ENCODE measurements at regions not wholly inside any gene's neighbourhood (a gene's known extent, or its start where the extent isn't known, plus 50 kb on each side); places are given as distances from the start of the nearest gene placed in this dataset.

- H3K27me3 ChIP-seq, result no peaks in the 10 kb centered on the region
- intact Hi-C loops (cut with DNase I), result loop anchor here (10.0 kb wide), 1 partner anchor 56 kb away; no protein-coding TSS in a partner anchor
- H3K9ac ChIP-seq (ENCODE audit: low read depth in 2 of 2, low read length in 2 of 2), result no peak overlapping the region
- no peak overlapping the region for H3K27ac ChIP-seq
- H3K4me1 ChIP-seq, result no peaks in the 10 kb centered on the region
- H3K9me3 ChIP-seq, result no peaks in the 10 kb centered on the region
- no peaks in the 10 kb centered on the region for H3K36me3 ChIP-seq
- DNase-seq, result no peak
- H3K4me3 ChIP-seq, result no peak overlapping the region
- no peak for TF ChIP-seq CTCF (IDR thresholded peaks at IDR 0.05)
Measured at GRCh38 chr18:60200558-60200957, 172.0 kb downstream of the MC4R start.

GRCh38 chr18:60199505-60199904 is 173.1 kb downstream of the MC4R start:
- intact Hi-C loops (cut with DNase I), result no loop called here
- Histone ChIP-seq H3K36me3 (no peaks in the 10 kb centered on the region), H3K27me3 (no peaks in the 10 kb centered on the region), H3K4me1 (no peaks in the 10 kb centered on the region), H3K9me3 (no peaks in the 10 kb centered on the region), H3K27ac (no peak overlapping the region), H3K4me3 (no peak overlapping the region), H3K9ac (ENCODE audit: low read depth in 2 of 2, low read length in 2 of 2) (no peak overlapping the region)
- no peak for TF ChIP-seq CTCF (IDR thresholded peaks at IDR 0.05)
- no peak for DNase-seq

GRCh38 chr18:60197671-60198462 is 174.7 kb downstream of the MC4R start:
- Histone ChIP-seq H3K4me1 (no peaks in the 10 kb centered on the region), H3K4me3 (no peak overlapping the region), H3K36me3 (no peaks in the 10 kb centered on the region), H3K9ac (ENCODE audit: low read depth in 2 of 2, low read length in 2 of 2) (no peak overlapping the region), H3K27me3 (no peaks in the 10 kb centered on the region), H3K9me3 (no peaks in the 10 kb centered on the region), H3K27ac (no peak overlapping the region)
- intact Hi-C loops (cut with DNase I), result no loop called here
- DNase-seq, result no peak
- no peak for TF ChIP-seq CTCF (IDR thresholded peaks at IDR 0.05)

- Histone ChIP-seq H3K4me3 (no peak overlapping the region), H3K36me3 (no peaks in the 10 kb centered on the region), H3K9ac (ENCODE audit: low read depth in 2 of 2, low read length in 2 of 2) (no peak overlapping the region), H3K4me1 (no peaks in the 10 kb centered on the region), H3K9me3 (no peaks in the 10 kb centered on the region), H3K27me3 (no peaks in the 10 kb centered on the region), H3K27ac (no peak overlapping the region)
- DNase-seq, result no peak
- TF ChIP-seq CTCF (IDR thresholded peaks at IDR 0.05), result no peak
- intact Hi-C loops (cut with DNase I), result no loop called here
Measured at GRCh38 chr18:60196836-60197606, 175.6 kb downstream of the MC4R start.

GRCh38 chr18:60193780-60194179 is 178.8 kb downstream of the MC4R start:
- Histone ChIP-seq H3K27me3 (no peaks in the 10 kb centered on the region), H3K9me3 (no peaks in the 10 kb centered on the region), H3K36me3 (no peaks in the 10 kb centered on the region), H3K4me1 (no peaks in the 10 kb centered on the region), H3K4me3 (no peak overlapping the region), H3K9ac (ENCODE audit: low read depth in 2 of 2, low read length in 2 of 2) (no peak overlapping the region), H3K27ac (no peak overlapping the region)
- intact Hi-C loops (cut with DNase I), result no loop called here
- no peak for DNase-seq
- TF ChIP-seq CTCF (IDR thresholded peaks at IDR 0.05), result no peak
